Spleen (tissue), 11 donors: ENCODE measurements at regions not wholly inside any gene's neighbourhood (a gene's known extent, or its start where the extent isn't known, plus 50 kb on each side); places are given as distances from the start of the nearest gene placed in this dataset.

Source experiments
- DNase-seq: peaks from one replicate; pipeline ENCODE4 v3.0.0-alpha.2; 2020
- H3K27ac ChIP-seq, 8 donors: fragments of 200-600 bp; sonication (generic) in 7 of 8; 1 replicate in 4 of 8; 2 replicates in 4 of 8; pipeline versions ENCODE4 v1.5.0 to v1.8.0; 2016 to 2021; ENCODE audit warnings: inconsistent platforms in 4 of 8, mild to moderate bottlenecking in 4 of 8, moderate library complexity in 1 of 8
- H3K27me3 ChIP-seq, 7 donors: fragments of 200-600 bp; sonication (generic) in 6 of 7; replicated peaks in 1 of 7; 1 replicate in 4 of 7; 2 replicates in 3 of 7; pipeline versions ENCODE4 v1.5.0 to v1.8.0; 2016 to 2021; ENCODE audit warnings: inconsistent platforms in 3 of 7, mild to moderate bottlenecking in 1 of 7
- H3K36me3 ChIP-seq, 6 donors: fragments of 200-600 bp; sonication (generic) in 5 of 6; 1 replicate in 4 of 6; 2 replicates in 2 of 6; pipeline versions ENCODE4 v1.5.0 to v1.8.0; 2016 to 2021; ENCODE audit warnings: inconsistent platforms in 2 of 6
- H3K4me1 ChIP-seq, 6 donors: fragments of 200-600 bp; sonication (generic) in 5 of 6; 1 replicate in 3 of 6; 2 replicates in 3 of 6; pipeline versions ENCODE4 v1.5.0 to v1.8.0; 2016 to 2021; ENCODE audit warnings: inconsistent platforms in 3 of 6
- H3K4me3 ChIP-seq, 8 donors: fragments of 200-600 bp; sonication (generic) in 7 of 8; 1 replicate in 4 of 8; 2 replicates in 4 of 8; pipeline versions ENCODE4 v1.5.0 to v1.8.0; 2016 to 2021; ENCODE audit warnings: inconsistent platforms in 4 of 8, mild to moderate bottlenecking in 4 of 8, moderate library complexity in 2 of 8
- H3K9me3 ChIP-seq, 8 donors: fragments of 200-600 bp; sonication (generic) in 7 of 8; 1 replicate in 4 of 8; 2 replicates in 4 of 8; pipeline versions ENCODE4 v1.5.0 to v1.8.0; 2016 to 2021; ENCODE audit warnings: inconsistent platforms in 4 of 8
- POLR2A ChIP-seq, 3 donors: fragments of 450-650 bp; IDR thresholded peaks; one replicate each; pipeline ENCODE4 v1.5.1; 2017; ENCODE audit warnings: antibody characterized with exemption in 3 of 3, mild to moderate bottlenecking in 1 of 3
- POLR2AphosphoS5 ChIP-seq, 3 donors: sonication (generic); formaldehyde crosslinking; IDR thresholded peaks; one replicate each; pipeline ENCODE4 v1.5.1; 2017; ENCODE audit warnings: antibody characterized with exemption in 3 of 3
- WGBS, 5 donors: extraction: QIAGEN DNeasy Blood & Tissue Kit in 3 of 5; methylation state at CpG; one replicate each; pipeline versions ENCODE4 v1.1.5 to v1.1.7; 2013 to 2018; 5-methylcytosine and 5-hydroxymethylcytosine counted together
- intact Hi-C: fragments of 100-400 bp; cut with DNase I; formaldehyde crosslinking; loops from one replicate; pipeline ENCODE4 v1.15.0; 2023; ENCODE audit warnings: low total_unique reads
- TF ChIP-seq, protein P1 (sequence below), 11 experiments: fragments of 200-600 bp in 7 of 11; fragments of 450-650 bp in 4 of 11; sonication (generic) in 4 of 11; IDR thresholded peaks in 8 of 11; conservative IDR thresholded peaks in 3 of 11; 1 replicate in 7 of 11; 2 replicates in 4 of 11; pipeline versions ENCODE4 v1.4.0 to v1.8.0; 2016 to 2021; ENCODE audit warnings: antibody characterized with exemption in 11 of 11, inconsistent platforms in 4 of 11, mild to moderate bottlenecking in 1 of 11
- donor health status: healthy with polysubstance abuse.
- donor health status: DM: no; HTN: no; CAD: no; lungs with moderate emphysema.
- donor health status: DM: no; HTN: no; CAD: no.
- donor health status: Bipolar disorder and iron deficiency.
- donor health status: healthy.
- donor health status: DM: no; HTN: no; CAD: no.
- donor health status: DM: yes; HTN: yes; CAD: no.

DNA sequence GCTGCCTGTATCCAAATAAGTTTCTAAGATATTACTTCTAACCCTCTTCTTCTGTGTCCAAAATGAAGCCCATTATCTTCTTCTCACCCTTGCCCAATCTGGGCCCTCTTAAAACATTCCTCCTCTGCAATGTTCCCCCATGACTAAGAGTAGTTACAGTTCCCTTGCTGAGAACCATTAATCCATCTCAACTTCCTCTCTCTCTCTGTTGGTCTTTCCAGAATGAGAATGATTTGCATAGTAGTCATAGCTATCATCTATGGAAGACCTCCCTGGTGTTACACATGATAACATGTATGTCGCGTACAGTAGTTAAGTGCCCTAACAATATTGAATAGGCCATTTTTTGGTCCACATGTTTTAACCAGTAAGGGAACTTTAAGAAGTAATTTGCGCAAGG is 177.9 kb downstream of the ANXA2 start:
- 95 to 99% (median 97%) methylated on average over 3 of the region's 3 CpGs for WGBS, 5 donors
- TF ChIP-seq, protein P1, sequence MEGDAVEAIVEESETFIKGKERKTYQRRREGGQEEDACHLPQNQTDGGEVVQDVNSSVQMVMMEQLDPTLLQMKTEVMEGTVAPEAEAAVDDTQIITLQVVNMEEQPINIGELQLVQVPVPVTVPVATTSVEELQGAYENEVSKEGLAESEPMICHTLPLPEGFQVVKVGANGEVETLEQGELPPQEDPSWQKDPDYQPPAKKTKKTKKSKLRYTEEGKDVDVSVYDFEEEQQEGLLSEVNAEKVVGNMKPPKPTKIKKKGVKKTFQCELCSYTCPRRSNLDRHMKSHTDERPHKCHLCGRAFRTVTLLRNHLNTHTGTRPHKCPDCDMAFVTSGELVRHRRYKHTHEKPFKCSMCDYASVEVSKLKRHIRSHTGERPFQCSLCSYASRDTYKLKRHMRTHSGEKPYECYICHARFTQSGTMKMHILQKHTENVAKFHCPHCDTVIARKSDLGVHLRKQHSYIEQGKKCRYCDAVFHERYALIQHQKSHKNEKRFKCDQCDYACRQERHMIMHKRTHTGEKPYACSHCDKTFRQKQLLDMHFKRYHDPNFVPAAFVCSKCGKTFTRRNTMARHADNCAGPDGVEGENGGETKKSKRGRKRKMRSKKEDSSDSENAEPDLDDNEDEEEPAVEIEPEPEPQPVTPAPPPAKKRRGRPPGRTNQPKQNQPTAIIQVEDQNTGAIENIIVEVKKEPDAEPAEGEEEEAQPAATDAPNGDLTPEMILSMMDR (IDR thresholded peaks at IDR 0.05 in 8 of 11, conservative IDR thresholded peaks at IDR 0.05 in 3 of 11), result no peak
- no peak for TF ChIP-seq POLR2AphosphoS5 (IDR thresholded peaks at IDR 0.05)
- no peak for TF ChIP-seq POLR2A (IDR thresholded peaks at IDR 0.05)
- Histone ChIP-seq H3K27me3 (peaks cover 0 to 7% (median 0%) of the 10 kb centered on the region in 7 donors), H3K36me3 (no peaks in the 10 kb centered on the region), H3K4me3 (no peak overlapping the region), H3K9me3 (no peaks in the 10 kb centered on the region), H3K27ac (no peak overlapping the region), H3K4me1 (no peaks in the 10 kb centered on the region)
- intact Hi-C loops, result no loop called here
- no peak for DNase-seq

DNA sequence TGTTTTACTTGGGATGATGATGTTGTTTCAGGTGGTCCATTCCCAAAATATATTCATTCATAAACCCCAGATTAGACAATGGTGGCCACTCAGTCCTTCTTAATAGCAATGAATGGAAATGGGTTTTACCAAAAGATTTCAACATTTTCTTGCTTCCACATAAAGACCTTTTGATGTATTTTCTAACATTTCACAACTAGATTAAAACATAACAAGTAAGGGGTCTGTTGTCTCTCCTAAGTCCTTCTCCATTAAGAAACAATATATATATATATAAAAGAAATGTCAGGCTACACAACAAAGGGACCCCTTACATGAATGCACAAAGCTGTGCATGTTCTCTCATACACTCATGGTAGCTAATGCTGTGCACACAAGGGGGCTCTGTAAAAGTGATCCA is 176.4 kb downstream of the ANXA2 start:
- TF ChIP-seq, protein P1 (IDR thresholded peaks at IDR 0.05 in 8 of 11, conservative IDR thresholded peaks at IDR 0.05 in 3 of 11), result no peak
- no peaks in the 10 kb centered on the region for H3K36me3 ChIP-seq
- H3K9me3 ChIP-seq, result no peaks in the 10 kb centered on the region
- H3K27ac ChIP-seq, result no peak overlapping the region
- no peaks in the 10 kb centered on the region for H3K27me3 ChIP-seq
- no peak for DNase-seq
- no peak overlapping the region for H3K4me3 ChIP-seq
- intact Hi-C loops, result no loop called here
- no peaks in the 10 kb centered on the region for H3K4me1 ChIP-seq

- Histone ChIP-seq H3K27me3 (no peaks in the 10 kb centered on the region), H3K36me3 (no peaks in the 10 kb centered on the region), H3K9me3 (no peaks in the 10 kb centered on the region), H3K4me1 (no peaks in the 10 kb centered on the region), H3K27ac (no peak overlapping the region), H3K4me3 (no peak overlapping the region)
- TF ChIP-seq POLR2AphosphoS5 (IDR thresholded peaks at IDR 0.05) (no peak), POLR2A (IDR thresholded peaks at IDR 0.05) (no peak)
- TF ChIP-seq, protein P1 (IDR thresholded peaks at IDR 0.05 in 8 of 11, conservative IDR thresholded peaks at IDR 0.05 in 3 of 11), result no peak
- intact Hi-C loops, result no loop called here
- WGBS, 5 donors, result 50 to 78% (median 68%) methylated on average over 1 of the region's 1 CpG
- no peak for DNase-seq
These were observed 175.4 kb downstream of the ANXA2 start for GRCh38 chr15:60222404-60222803.

DNA sequence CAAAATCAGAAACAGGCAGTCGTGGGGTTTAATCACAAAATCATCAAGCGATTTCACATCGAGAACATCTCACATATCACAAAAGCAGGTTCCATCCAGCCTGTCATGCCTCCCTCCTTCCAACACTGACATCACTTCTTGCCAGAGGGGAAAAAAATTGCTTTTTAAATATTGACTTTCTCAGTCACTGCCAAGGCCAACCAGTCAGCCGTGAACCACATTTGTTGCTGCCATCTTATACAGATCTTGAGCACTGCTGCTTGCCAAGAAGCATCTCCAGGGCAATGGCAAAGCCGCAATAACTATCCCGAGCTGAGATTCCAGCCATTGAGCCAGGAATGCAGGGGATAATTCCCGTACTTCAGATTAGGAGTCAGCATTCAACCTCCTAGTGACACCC is 174.6 kb downstream of the ANXA2 start:
- H3K4me1 ChIP-seq, result no peaks in the 10 kb centered on the region
- no peak overlapping the region for H3K27ac ChIP-seq
- no peaks in the 10 kb centered on the region for H3K36me3 ChIP-seq
- DNase-seq, result no peak
- TF ChIP-seq POLR2AphosphoS5 (IDR thresholded peaks at IDR 0.05) (no peak), POLR2A (IDR thresholded peaks at IDR 0.05) (no peak)
- TF ChIP-seq, protein P1 (IDR thresholded peaks at IDR 0.05 in 8 of 11, conservative IDR thresholded peaks at IDR 0.05 in 3 of 11), result no peak
- no peaks in the 10 kb centered on the region for H3K27me3 ChIP-seq
- H3K9me3 ChIP-seq, result no peaks in the 10 kb centered on the region
- H3K4me3 ChIP-seq, result no peak overlapping the region
- WGBS, 5 donors, result 73 to 92% (median 83%) methylated on average over 7 of the region's 7 CpGs
- intact Hi-C loops, result no loop called here
